IMR-90 (cell line): ENCODE measurements at regions not wholly inside any gene's neighbourhood (a gene's known extent, or its start where the extent isn't known, plus 50 kb on each side); places are given as distances from the start of the nearest gene placed in this dataset.

Experiments
- CTCF ChIP-seq: conservative IDR thresholded peaks from 2 replicates; pipeline ENCODE4 v1.5.1; 2012; ENCODE audit warnings: mild to moderate bottlenecking, low read depth, low read length, improper control_type of control experiment
- ELK1 ChIP-seq: fragments of 150-350 bp; IDR thresholded peaks from 2 replicates; pipeline ENCODE4 v1.6.1; 2016; ENCODE audit warnings: low read depth, mild to moderate bottlenecking, low read length, moderate library complexity, borderline replicate concordance
- MAZ ChIP-seq: IDR thresholded peaks from 2 replicates; pipeline ENCODE4 v1.6.1; 2012; ENCODE audit warnings: low read depth, mild to moderate bottlenecking, low read length, improper control_type of control experiment, moderate library complexity, borderline replicate concordance
- POLR2A ChIP-seq: IDR thresholded peaks from 2 replicates; pipeline ENCODE4 v1.6.1; 2012; ENCODE audit warnings: mild to moderate bottlenecking, low read depth, low read length
- SMC3 ChIP-seq: fragments of 150-350 bp; IDR thresholded peaks from 2 replicates; pipeline ENCODE4 v1.6.1; 2016; ENCODE audit warnings: low read depth, mild to moderate bottlenecking, antibody characterized with exemption, low read length, moderate library complexity

- no peak for TF ChIP-seq CTCF
- TF ChIP-seq POLR2A: no peak
- no peak for TF ChIP-seq SMC3
- no peak for TF ChIP-seq ELK1
- no peak for TF ChIP-seq MAZ
These were observed 646.5 kb upstream of the EPHA7 start for GRCh38 chr6:94065707-94066337.
